Hematopoietic multipotent progenitor cell treated with erythropoietin and hydrocortisone succinate and interleukin-3 and kit ligand, for 6 days (in vitro differentiated cells): ENCODE measurements at regions not wholly inside any gene's neighbourhood (a gene's known extent, or its start where the extent isn't known, plus 50 kb on each side); places are given as distances from the start of the nearest gene placed in this dataset.
A peak's percentile ranks its signal among the peaks of the same experiment; 100 is the strongest.

Experiments used
- DNase-seq: peaks from one replicate; pipeline ENCODE4 v3.0.0-alpha.2; 2015

DNA sequence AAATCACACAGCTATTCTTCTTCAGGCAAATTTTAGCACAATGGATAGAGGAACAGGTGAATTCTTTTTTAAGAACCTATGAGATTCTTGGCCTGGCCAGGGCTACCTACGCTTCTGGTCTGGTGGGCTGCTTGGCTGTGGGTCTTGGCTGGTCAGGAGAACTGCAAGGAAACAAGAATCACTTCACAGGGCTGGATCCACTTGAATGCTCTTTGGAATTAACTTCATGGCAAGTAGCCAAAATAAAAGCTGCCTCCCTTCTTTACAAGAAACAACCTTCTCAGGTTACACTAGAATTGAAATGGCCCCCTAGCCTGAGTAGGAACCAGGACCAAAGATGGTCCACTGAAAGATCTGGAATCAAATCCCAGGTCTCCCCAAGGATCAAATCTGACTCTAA is 519.1 kb downstream of the IQCM start:
- DNase-seq, result no peak

DNA sequence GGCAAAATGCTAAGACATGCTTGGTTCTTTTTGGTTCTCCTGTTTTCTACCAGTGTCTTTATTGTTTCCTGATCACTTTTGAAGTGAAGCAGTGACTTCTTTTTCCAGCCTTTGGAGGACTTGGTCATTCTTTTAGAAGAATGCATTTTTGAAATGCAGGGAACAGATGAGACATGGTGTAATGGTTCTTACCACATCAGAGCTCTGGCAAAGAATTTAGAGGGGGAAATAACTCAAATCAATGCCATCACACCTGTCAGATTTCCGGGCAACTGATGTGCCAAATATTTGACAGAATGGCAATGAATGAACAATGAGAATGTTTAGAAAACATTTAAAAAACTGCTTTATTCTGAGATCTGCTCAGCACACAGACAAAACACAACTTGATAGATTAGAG is 519.6 kb downstream of the IQCM start:
- DNase-seq, result no peak

GRCh38 chr4:149294601-149295000 is 521.0 kb downstream of the IQCM start:
- DNase-seq, result no peak

GRCh38 chr4:149293046-149293649 is 522.5 kb downstream of the IQCM start:
- DNase-seq, result no peak

- no peak for DNase-seq
Measured at GRCh38 chr4:149292425-149293007, 523.1 kb downstream of the IQCM start.

GRCh38 chr4:149291463-149291862 is 524.2 kb downstream of the IQCM start:
- no peak for DNase-seq

DNA sequence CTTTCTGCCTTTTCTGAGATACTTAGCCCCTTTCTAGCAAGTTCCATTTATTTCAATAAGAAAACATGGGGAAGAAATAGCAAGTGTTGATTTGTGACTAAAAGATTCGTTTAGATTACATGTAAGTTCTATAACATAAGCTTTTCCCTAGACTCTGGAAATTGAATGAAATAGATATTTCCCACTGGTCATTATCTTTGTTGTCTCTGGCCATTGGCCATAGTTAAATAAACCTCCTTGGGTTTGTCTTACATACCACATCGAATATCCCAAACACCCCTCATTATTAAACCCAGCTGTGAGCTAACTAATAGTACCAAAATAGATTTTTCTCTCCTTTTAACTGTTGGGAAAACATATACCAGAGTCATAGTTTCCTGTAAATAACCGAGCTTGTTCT is 534.8 kb downstream of the IQCM start:
- no peak for DNase-seq

- no peak for DNase-seq
Measured at GRCh38 chr4:149279776-149280175, 535.9 kb downstream of the IQCM start.

GRCh38 chr4:149279331-149279730 is 536.3 kb downstream of the IQCM start:
- DNase-seq, result no peak

GRCh38 chr4:149277705-149278104 is 537.9 kb downstream of the IQCM start:
- no peak for DNase-seq

DNA sequence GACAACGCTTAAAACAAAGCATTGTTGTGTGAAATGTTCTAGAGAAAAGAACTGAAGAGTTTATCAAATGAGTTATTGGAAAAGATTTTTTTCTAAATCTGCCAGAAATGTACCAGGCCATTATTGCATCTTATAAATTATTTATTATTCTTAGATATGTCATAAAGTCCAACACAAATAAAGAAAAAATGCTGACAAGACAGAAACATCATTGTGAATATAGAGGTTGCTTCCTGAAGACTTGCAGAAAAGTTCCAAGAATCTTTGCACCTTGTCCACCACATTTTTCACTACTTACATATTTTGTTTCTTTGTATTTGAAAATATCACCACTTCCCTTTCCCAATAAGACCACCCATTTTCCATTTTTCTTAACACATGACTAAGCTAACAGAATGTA is 545.8 kb downstream of the IQCM start:
- no peak for DNase-seq

GRCh38 chr4:149266301-149266700 is 549.3 kb downstream of the IQCM start:
- no peak for DNase-seq

GRCh38 chr4:149265645-149266044 is 550.0 kb downstream of the IQCM start:
- DNase-seq, result no peak

DNA sequence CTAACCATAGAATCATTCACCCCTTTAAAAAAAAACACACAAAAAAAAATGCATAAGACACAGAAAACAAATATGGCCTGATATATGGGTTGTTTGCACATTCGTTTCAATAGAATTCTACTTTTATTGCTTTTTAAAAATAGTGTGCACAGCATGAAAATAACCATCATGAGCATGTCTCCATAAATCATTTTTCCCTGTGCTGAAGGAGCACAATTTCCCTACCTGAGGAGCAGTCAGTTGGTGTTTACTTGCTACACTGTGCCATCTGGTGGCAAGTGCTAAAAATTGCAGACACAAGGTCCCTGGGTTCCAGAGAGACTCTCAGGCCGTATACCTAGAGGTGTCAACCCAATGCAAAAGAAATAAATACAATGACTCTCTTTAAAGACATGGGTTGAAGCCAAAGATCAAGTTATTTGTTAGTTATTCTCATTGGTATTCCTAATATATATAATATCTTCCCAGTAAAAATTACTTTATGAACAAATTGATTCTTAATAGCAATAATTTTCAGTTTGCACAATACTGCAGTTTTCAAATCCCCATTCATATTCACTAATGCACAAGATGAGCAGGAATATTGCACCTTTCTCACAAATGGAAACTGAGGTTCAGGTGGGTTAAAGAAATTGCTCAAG is 551.4 kb downstream of the IQCM start:
- peak; percentile 58 for DNase-seq

GRCh38 chr4:149248191-149248764 is 567.4 kb downstream of the IQCM start:
- no peak for DNase-seq

GRCh38 chr4:149247164-149247563 is 568.5 kb downstream of the IQCM start:
- no peak for DNase-seq

GRCh38 chr4:149245333-149245732 is 570.3 kb downstream of the IQCM start:
- no peak for DNase-seq

DNA sequence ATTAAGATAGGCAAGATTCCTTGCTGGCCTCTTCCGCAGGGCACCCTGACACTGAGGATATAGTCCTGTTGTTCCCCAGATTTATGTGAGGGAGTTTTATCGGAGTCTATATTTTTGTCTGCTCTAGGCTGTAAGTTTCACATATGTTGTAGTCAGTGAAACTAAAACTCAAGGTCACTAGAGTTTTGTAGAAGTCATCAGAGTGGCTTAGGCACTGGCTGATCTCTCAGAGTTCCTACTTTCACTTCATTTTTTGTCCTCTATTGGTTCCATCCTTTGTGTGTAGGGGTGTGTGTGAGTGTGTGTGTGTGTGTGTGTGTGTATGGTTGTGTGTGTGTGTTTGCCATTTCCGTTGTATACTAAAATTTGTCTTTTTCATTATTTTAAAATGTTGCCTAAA is 577.5 kb downstream of the IQCM start:
- DNase-seq, result no peak

- no peak for DNase-seq
Measured at GRCh38 chr4:149234798-149235197, 580.8 kb downstream of the IQCM start.

DNA sequence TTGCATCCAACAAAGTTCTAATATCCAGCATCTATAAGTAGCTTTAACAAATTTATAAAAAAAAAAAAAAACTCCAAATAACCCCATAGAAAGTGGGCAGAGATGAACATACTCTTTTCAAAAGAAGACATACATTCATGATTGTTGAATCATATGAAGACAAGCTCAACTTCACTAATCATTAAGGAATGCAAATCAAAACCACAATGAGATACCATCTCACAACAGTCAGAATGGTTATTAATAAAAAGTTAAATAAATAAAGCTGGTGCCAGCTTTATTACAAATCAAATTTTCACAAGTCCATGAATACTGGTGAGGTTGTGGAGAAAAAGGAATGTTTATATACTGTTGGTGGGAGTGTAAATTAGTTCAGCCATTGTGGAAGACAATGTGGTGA is 592.0 kb downstream of the IQCM start:
- DNase-seq, result no peak

GRCh38 chr4:149218672-149219071 is 597.0 kb downstream of the IQCM start:
- DNase-seq, result no peak

GRCh38 chr4:149214301-149214700 is 601.3 kb downstream of the IQCM start:
- DNase-seq, result no peak

DNA sequence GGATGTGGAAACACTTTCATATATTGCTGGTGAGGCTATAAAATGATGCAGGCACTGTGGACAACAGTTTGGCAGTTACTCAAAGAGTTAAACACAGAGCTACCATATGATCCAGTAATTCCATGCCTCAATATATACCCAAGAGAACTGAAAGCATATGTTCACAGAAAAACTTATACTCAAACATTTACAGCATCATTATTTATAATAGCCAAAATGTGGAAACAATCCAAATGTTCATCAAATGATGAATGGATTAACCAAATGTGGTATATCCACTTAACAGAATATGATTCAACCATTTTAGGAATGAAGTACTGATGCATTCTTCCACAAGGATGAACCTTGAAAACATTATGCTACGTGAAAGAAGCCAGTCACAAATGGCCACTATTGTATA is 603.8 kb downstream of the IQCM start:
- DNase-seq, result no peak

DNA sequence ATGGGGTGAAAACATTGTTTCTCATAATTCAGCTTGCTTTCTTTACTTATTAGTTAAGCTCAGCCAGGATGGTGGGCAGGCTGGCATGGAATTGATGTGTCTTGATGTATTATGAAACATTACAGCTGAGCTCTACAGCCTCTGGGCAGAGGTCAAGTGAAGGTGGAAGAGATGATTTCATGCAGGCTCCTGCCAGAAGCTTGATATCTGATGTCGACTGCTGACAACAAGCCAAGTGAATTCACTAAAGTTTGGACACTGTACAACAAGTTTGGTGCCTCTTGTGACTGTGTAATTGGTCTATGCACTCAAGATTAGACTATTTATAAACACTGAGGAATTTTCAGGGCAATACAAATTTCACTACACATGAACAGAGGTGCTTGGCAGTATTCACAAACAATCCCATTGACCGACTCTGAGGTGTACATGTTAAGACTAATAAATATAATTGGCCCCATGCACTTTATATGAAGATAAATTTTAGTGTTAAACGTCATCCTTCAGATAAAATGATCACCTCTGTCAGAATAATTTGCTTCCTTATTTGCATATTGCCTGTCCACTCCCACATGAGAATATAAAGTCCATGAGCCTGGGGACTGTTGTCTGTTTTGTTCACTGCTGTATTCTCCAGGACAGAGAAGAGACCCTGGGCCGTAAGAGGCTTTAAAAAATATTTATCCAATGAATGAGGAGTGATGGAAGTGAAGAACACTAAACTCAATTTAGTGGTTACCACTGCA is 612.2 kb downstream of the IQCM start:
- no peak for DNase-seq
